Stimulated activated CD4-positive, alpha-beta T cell treated with anti-CD3 and anti-CD28 coated beads, Interleukin-12 subunit alpha, Interleukin-12 subunit beta, amount 100 ng/mL, for 48 hours (primary cell): ENCODE measurements at regions not wholly inside any gene's neighbourhood (a gene's known extent, or its start where the extent isn't known, plus 50 kb on each side); places are given as distances from the start of the nearest gene placed in this dataset.
"Not testable (repeated sequence)": the region's sequence is repeated elsewhere in the genome, so short reads cannot be mapped to it uniquely, and the experiment has no call there.

ENCODE experiments used
- DNase-seq, 3 donors: peaks; one replicate each; pipeline ENCODE4 v3.0.0-alpha.2; 2020; ENCODE audit warnings: low read depth in 2 of 3, low spot score in 1 of 3

DNA sequence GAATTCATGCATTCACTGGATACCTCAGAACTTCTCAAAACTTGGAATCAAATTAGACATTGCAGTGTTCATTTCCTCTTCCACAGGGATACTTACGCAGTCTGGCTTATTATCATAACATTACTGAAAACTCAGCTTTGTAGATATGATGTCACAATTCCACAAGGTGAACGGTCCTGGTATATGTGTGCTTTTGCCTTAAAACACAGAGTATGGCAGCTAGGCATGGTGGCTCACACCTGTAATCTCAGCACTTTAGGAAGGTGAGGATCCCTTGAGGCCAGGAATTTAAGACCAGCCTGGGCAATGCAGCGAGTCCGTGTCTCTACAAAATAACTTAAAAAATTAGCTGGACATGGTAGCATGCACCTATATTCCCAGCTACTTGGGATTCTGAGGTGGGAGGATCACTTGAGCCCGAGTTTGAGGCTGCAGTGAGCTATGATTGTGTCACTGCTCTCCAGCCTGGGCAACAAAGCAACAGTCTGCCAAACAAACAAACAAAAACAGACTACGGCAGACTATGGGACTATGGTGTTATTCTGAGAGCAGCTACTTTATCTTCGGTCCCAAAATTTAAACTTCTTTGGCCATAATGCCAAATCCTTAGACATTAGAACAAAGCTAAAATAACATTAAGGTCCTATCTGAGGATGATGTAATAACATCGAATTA lies 1191.9 kb upstream of the SLC39A10 start:
- DNase-seq, result no peak

DNA sequence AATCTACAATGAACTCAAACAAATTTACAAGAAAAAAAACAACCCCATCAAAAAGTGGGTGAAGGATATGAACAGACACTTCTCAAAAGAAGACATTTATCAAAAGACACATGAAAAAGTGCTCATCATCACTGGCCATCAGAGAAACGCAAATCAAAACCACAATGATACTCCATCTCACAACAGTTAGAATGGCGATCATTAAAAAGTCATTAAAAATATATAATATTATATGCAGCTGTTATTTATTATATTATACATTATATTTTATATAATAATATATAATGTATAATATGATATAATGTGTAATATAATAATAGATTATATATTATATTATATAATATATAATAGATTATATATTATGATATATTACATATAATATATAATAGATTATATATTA lies 1194.1 kb upstream of the SLC39A10 start:
- not testable (repeated sequence) for DNase-seq

- no peak for DNase-seq
Observed at GRCh38 chr2:194455358-194455757, 1201.7 kb upstream of the SLC39A10 start.

- no peak for DNase-seq
Observed at GRCh38 chr2:194452504-194452903, 1204.5 kb upstream of the SLC39A10 start.

GRCh38 chr2:194445226-194445625 lies 1211.8 kb upstream of the SLC39A10 start:
- no peak for DNase-seq

GRCh38 chr2:194443926-194444325 lies 1213.1 kb upstream of the SLC39A10 start:
- DNase-seq, result no peak

- DNase-seq, result no peak
Observed at GRCh38 chr2:194424683-194425209, 1232.3 kb upstream of the SLC39A10 start.

GRCh38 chr2:194411221-194411620 lies 1245.8 kb upstream of the SLC39A10 start:
- no peak for DNase-seq

- no peak for DNase-seq
Observed at GRCh38 chr2:194395818-194396217, 1261.2 kb upstream of the SLC39A10 start.

DNA sequence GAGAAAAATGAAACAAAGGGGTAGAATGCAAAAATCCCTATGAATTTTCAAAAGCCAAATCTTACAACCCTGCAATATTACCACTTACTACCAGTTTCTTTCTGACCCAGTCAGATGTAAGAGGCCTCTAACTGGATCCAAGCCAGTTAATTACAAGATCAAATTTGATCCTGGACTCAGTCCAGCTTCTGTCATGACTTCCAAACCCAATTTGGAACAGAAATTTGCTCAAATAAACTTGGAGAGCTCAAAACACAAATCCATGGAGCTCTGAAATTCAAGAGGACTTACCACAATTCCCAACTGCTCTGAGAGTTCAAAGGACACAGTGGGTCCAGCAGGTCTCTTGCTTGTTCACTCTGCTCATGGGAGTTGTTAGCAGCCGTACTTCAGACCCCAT lies 1271.7 kb upstream of the SLC39A10 start:
- DNase-seq, result no peak

- DNase-seq, result no peak
Observed at GRCh38 chr2:194383401-194383800, 1273.6 kb upstream of the SLC39A10 start.

- no peak for DNase-seq
Observed at GRCh38 chr2:194382221-194382620, 1274.8 kb upstream of the SLC39A10 start.

DNA sequence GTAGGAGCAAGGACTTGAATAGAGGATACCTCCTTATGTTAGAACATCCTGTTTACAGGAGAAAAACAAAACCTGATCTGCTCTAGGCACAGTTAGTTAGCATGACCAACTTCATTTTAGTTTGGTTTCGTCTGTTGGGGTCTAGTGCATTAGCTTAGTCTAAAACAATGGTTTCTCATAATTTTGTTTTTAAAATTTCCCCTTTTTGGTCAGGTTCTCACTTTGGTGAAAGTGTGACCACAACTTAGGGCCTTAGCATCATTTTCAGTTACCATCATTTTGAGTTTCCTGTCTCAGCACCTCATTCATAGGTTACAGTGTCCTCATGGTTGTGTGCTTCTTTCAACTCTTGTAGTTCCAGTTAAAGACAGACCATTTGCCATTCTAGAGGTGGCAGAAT lies 1277.0 kb upstream of the SLC39A10 start:
- no peak for DNase-seq

DNA sequence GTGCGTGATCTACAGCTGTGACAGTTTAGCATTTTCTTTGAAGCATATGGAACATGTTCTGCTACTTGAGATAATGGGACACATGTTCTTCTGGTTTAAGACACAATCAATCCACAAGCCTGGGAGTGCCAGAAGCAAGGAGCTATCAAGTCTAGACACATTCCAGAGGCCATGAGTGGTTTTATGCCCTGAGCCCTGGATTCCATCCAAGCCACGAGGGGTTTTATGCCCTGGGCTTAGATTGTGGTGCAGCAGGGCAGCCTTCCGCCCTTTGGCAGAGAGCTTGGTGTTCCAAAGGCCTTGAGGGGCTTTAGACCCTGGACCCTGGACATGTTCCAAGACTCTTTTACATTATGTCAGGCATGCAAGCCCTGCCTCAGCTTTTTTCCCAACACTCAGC lies 1289.6 kb upstream of the SLC39A10 start:
- not testable (repeated sequence) for DNase-seq

DNA sequence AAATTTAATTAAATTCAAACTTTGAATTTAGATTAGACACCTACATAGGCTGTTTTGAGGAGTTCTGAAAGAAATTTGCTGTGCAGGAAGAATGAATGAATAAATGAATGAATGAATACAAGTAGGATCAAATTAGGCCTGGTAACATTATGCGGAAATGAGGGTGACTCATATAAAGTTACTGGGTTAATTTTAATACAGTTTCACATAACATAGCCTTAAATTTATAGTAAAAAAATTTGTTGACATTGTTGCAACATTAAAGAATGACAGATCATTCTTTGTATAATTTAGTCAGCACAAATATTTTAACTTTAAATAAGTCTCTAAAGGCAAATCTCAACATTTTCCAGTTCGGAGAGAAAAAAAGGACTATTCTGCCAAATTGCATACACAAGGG lies 1293.1 kb upstream of the SLC39A10 start:
- DNase-seq, result no peak

DNA sequence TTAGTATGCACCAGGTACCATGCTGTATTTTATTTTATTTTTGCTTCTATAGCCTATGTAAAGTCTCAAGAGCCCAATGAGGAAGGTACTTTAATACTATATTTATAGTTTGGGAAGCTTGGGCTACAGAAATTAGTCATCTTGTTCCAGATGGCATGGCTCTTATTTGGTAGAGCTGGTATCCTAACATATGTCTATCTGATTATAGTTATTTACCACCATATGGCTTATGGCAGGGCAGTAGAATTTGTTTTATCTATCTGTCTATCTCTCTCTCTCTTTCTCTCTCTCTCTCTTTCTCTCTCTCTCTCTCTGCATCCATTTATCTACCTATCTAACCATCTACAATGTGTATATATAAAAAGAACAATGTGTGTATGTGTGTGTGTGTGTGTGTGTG lies 1293.7 kb upstream of the SLC39A10 start:
- DNase-seq, result no peak

- no peak for DNase-seq
Observed at GRCh38 chr2:194352505-194352904, 1304.5 kb upstream of the SLC39A10 start.

GRCh38 chr2:194346193-194346592 lies 1310.8 kb upstream of the SLC39A10 start:
- no peak for DNase-seq

- DNase-seq, result no peak
Observed at GRCh38 chr2:194345347-194345746, 1311.7 kb upstream of the SLC39A10 start.

GRCh38 chr2:194343167-194343566 lies 1313.9 kb upstream of the SLC39A10 start:
- DNase-seq, result no peak

GRCh38 chr2:194332799-194333490 lies 1324.1 kb upstream of the SLC39A10 start:
- no peak for DNase-seq

GRCh38 chr2:194328456-194328855 lies 1328.6 kb upstream of the SLC39A10 start:
- no peak for DNase-seq
